Renal pelvis (tissue), 1 donor: ENCODE measurements at regions not wholly inside any gene's neighbourhood (a gene's known extent, or its start where the extent isn't known, plus 50 kb on each side); places are given as distances from the start of the nearest gene placed in this dataset.

Experiments
- DNase-seq: peaks from one replicate; pipeline ENCODE4 v3.0.0-alpha.2; 2013

DNA sequence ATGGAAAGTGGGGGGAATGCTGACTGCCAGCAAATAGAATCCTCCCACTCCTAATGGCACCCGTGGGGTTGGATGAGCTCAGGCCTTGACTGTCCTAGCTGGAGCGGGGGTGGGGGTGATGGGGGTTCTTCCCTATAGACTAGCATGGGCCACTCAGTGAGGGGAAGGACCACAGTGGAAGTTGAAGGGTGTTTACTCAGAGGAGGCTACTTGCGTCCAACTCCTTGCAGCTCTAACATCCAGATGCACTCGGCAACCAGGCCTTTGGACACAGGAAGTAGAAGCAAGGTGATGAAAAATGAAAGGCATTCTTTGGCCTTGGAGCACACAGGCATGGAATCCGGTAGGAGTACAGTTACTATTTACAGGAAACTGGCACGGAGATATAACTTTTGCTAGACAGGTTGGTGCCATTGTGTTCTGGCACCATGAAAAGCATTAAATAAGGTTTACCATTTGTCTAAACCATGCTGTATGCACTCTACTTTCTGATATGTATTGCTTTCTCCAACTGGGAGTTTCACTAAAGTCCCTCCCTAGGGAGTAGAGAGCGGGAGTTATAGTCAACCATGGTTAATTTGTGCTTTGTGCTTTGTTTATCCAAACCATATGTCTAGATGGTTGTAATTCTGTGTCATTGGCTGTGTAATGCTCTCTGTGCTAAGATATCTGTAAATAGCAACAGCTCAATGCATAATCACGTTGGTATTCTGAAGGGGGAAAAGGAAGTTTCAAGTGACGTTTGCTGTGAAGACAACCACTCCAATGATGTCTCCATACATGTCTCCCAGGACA, 125.3 kb downstream of the TSHZ3 start:
- no peak for DNase-seq

DNA sequence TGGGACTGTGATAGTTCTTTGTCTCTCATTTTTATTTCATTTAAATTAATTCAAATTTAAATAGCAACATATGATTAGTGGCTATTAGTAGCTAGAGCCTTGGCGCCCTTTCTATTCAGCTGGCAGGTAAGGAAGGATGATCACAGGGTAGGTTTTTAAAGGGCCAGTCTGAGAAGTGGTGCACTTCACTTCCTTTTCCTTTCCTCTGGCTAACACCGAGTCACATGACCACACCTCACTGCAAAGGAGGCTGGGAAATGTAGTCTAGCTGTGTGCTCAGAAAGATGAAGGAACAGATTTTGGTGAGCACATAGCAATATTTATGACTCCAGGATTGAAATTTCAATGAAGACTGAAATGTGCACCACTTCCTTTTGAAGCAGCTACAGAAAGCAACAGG, 128.7 kb downstream of the TSHZ3 start:
- DNase-seq = no peak

DNA sequence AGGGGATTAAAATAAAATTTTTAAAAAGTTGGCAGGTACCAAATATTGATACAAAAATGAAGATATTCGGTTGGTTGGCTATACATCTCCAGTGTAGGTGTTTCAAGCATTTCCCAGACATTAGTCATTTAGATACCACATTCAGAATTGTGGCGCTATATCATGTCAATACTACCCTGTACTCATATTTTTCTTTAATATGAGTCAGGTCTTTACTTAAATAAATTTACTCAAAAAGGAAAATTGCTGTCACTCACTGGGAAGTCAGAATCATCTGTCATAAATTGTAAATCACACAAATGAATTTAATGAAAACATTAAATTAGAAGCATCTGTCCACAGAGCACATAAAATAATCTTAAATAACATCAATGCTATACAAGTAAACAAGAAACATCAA, 134.2 kb downstream of the TSHZ3 start:
- DNase-seq = no peak

DNA sequence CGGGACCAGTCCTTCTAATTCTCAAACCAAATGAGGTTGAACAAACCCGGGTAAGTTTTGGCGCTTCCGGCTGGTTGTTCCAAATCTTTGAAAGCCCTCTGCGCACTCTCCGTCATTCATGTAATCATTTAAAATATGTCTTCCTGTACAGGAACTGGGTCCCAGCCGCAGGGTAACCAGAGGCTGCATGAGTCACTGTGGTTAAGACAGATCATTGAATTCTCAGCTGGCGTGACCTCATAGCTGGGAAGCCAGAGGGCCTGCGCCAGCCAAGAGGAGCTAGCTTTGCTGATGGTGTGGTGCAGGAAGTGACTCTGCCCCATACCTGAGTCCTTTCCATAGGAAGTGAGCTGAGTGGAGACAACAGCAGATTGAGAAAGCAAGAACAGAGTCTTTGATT, 135.2 kb downstream of the TSHZ3 start:
- peak; percentile 40 for DNase-seq

DNA sequence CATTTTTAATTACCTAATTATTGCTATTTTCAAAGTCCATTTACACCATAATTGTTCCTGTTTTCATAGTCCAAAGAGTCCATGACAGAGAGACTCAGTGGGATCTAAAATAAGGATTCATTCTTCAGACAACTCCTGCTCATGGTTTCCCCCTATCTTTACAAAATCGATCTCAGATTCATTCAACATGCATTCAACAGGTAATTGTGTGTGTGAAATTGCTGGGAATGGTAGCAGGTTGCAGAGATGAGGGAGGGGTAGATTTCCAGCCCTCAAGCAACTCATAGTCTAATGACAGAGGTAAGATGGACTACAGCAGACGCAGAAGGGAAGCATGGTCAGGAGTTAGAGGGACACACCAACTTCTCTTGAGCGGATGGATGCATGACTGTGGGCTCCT, 138.1 kb downstream of the TSHZ3 start:
- no peak for DNase-seq

DNA sequence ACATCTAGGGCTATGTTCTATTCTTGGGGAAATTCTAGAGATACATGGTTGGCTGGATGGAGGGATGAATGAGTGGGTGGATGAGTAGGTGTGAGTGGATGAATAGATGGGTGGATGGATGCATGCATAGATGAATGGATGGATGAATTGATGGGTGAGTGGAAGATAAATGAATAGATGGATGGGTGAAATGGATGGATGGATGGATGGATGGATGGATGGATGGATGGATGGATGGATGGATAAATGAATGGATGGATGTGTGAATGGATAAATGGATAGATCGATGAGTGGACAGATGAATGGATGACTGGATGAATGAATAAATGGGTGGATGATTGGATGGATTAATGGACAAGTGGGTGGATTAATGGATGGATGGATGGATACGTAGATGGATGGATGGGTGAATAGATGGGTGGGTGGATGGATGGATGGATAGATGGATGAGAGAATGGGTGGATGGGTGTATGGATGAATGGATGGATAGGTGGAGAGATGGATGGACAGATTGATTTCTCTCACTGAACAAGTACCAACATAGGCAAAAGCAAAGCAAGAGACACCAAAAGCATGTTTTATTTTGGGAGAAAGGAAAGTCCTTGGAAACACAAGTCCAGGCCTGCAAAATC, 143.2 kb downstream of the TSHZ3 start:
- no peak for DNase-seq

DNA sequence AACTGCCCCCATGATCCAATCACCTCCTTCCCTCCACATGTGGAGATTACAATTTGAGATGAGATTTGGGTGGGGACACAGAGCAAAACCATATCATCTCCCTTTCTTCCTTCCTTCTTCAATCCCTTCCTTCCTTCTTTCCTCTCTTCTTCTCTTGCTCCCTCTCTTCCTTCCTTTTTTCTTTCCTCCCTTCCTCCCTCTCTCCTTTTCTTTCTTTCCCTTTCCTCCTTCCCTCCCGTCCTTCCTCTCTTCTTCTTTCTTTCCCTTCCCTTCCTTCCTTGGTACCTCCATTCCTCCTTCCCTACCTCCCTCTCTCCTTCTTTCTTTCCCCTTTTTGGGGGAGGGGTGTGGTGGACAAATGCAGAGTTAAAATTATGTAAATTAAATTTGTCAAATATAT, 145.1 kb downstream of the TSHZ3 start:
- DNase-seq = no peak

DNA sequence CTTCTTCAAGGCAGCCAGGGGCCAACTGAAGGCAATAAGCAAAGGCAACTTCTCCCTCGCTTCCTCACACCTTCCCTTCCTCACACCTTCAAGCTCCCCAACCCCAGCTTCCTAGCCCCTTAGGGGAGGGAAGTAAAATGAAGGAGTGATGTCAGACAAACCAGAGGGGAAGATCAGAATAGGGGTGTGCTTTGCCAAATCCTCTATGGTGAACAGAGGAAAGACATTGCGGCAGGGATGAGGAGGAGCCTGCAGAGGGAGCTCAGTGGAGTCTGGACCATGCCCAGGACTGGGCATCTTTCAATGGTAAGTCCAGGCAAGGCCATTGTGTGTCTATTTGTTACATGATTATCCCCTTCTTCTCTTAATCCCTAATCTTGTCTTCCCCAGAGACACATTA, 164.0 kb downstream of the TSHZ3 start:
- DNase-seq = no peak

DNA sequence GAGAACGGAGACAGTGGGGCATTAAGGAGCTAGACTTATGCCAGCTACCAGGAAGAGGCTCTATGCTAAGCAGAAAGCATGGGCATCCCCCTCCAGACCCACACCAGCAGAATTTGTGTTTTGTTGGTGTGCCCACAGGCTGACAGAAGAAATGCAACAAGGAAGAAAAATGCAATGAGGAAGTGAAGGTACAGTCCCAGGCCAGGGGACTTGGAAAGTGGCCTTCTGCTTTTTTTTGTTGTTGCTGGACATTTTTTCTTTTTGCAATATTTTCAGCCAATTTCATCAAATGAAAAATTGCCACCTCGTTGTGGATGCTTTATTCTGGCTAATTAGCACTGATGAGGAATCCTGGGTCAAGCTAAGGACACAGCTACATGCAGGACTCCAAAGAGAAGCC, 167.7 kb downstream of the TSHZ3 start:
- no peak for DNase-seq

DNA sequence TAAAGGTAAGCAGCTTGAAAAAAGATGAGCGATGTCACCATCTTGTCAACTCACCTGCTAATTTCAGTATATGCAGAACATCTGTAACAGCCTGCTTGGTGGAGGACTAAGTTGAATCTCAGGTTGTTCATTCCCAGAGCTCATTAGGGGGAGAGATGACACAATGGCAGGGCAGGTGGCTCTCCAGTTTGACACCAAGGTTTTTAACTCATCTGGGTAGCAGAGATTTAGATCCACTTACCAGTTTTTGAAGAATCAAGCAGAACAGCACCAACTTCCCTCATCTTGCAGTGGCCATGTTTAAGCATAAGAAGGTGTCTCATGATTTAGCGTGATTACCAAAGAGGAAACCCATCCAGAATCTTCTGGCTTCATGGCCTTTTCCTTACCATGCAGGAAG, 168.3 kb downstream of the TSHZ3 start:
- no peak for DNase-seq

DNA sequence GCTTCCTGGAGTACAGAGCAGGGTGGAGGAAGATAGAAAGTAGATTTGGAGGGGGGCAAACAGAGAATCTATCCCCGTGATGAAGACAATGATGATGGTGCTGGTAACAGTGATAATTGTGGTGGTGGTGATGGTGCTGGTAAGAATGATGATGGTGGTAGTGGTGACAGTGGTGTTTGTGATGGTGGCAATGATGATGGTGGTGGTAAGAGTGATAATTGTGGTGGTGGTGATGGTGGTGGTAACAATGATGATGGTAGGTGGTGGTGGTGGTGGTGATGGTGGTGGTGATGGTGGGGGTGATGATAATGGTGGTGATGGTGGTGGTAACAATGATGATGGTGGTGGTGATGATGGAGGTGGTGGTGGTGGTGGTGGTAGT, 169.8 kb downstream of the TSHZ3 start:
- DNase-seq = no peak

DNA sequence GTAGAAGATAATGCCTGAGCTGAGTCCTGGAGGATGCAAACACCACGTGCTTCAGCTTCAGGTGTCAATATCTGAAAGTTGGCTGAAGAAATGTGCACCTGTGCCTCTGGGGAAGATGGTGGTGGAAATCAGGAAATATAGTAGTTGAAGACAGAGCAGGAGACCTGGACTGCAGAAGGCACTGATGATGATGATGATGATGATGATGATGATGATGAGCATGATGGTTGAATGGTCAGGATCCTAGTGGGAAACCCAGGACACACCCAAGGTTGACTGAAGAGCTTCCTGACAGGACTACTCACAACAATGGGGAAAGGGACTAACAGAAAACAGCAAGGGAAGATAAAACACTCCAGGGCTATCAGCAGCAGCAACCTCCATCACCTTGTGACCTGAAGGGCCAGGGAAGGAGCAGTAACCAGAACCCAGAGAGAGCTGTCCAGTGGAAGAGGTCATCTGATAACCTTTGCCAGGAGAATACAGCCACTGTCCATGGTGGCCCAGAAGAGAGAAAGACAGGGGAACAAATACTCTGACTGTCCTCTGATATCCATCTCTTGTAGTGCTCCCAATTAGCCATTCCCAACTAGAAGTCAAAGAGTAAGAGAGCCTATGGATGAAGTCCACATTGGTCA, 170.3 kb downstream of the TSHZ3 start:
- no peak for DNase-seq

DNA sequence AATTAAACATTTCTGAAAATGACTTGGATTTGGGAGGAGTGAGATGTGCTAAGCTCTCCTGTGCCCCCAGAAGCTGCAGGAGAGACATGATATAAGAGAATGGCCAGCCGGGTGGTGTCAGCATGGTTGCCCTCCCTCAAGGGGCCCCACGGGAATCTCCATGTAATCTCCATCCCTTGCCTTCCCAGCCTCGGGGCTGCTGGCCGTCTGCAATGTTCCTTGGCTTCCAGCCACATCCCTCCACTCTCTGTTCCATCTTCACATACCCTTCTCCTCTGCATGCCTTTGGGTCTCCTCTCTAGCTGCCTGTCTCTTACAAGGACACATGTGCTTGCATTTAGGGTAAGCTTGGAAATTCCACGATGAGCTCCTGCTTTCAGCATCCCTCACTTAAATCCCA, 172.0 kb downstream of the TSHZ3 start:
- DNase-seq = no peak

DNA sequence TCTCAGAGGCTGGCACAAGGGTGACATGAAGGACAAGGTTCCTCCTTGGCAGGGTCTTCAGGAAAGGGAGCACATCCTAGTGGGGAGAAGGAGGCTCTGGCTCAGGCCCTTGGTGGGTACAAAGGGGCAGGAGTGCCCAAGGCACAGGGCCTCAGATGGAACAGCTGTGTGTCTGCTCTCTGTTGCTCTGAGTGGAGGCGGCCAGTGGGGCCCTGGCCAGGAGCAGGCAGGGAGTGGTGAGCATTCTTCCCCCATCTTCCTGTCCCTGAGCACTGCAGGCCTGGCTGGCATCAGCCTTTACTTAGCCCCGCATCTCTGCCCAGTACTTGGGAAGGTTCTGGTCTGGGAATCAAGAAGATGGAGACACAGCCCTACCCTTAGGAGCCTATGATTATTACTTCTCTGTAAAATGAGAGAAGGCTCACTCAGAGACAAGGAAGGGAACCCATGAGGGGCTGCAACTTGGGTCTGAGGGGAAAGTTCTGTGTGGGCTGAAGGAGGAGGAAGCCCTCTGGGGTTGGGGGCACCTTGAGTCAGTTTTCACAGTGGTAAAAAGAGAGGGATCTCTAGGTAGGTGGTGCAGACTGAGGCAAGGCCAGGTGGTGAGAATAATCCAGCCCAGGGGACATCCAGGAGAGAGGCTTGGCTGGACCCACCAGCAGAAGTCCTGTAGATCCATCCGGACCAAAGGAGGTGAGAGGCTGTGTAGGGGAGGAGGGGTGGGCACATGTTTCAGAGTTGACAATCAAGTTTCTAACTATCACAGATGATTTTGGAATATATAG, 173.5 kb downstream of the TSHZ3 start:
- DNase-seq = no peak

DNA sequence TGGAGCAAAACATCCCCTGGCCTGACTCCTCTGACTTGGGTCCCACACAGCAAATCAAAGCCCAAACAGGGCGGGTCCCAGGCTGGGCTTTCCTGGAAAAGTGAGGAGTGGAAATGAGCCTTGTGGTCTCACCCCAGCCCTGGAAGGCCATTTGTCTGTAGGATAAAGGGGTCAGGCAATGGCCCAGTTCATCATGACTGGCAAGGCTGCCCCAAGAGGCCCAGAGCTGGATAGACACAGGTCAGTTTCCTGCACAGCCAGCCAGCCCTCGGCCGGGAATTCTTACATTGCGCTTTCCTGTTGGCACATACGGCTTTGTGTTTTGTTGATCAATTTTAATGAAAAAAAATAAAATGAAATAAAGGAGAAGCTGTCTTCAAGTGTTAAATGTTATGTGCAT, 174.3 kb downstream of the TSHZ3 start:
- DNase-seq = no peak

DNA sequence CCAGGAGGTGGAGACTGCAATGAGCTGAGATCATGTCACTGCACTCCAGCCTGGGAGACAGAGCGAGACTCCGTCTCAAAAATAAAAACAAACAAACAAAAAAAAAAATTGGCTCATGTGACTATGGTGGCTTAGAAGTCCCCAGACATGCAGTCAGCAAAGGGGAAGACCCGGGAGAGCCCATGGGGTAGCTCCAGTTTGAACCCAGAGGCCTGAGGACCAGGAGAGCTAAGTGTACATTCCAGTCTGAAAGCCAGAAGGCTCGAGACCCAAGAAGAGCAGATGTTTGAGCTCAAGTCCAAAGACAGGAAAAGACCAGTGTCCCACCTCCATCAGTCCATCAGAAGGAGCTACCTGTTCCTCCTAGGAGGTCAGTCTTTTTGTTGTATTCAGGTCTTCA, 175.2 kb downstream of the TSHZ3 start:
- no peak for DNase-seq

DNA sequence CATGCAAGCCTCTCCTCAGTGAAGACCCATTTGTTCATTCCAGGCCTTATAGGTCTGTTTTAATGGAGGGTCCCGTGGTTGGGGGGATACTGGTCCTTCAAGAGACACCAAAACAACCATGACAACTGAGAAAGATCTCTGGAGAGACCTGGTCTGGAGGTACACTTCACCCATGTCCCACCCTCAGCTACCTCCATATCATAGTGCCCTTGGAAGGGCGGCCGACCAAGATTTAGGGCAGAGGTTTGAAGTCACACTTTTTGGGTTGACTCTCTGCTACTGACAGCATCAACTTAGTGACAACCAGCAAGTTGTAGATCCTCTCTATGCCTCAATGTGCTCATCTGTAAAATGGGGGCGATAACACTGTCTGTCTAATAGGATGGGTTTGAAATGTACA, 177.3 kb downstream of the TSHZ3 start:
- no peak for DNase-seq

DNA sequence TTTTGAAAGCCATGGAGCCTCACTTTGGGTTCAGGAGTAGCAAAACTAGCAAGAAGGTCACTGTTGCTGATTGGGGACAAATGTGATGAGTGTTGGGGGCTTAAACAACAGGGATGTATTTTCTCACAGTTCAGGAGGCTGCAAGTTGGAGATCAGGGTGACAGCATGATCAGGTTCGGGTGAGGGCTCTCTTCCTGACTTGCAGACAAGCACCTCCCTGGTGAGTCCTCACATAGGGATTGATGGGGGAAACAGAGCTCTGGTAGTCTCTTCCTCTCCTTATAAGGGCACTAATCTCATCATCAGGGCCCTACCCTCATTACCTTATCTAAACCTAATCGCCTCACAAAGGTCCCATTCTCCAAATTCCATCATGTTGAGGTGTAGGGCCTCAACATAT, 179.2 kb downstream of the TSHZ3 start:
- no peak for DNase-seq

DNA sequence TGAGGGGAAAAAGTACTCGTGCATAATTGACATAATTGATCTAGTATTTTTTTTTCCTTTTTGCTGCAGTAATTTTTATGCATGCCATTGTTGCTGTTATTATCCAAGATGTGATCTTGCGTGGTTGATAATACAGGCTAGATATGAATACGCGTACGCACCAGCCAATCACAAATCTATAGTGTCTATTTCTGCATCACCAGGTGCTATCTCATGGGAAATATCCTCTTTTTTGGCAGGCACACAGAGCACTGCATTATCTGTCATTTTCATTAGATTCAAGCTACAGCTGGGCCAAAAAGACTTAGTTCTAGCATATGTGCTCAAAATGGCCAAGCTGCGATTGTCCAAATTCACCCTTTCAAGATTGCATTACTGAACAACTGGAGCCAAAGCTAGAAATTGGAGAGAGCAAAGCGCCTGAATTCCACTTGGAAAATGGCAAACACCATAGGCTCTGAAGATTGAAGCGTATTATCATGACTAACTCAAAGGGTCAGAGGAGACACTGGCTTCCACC, 181.1 kb downstream of the TSHZ3 start:
- DNase-seq = no peak

DNA sequence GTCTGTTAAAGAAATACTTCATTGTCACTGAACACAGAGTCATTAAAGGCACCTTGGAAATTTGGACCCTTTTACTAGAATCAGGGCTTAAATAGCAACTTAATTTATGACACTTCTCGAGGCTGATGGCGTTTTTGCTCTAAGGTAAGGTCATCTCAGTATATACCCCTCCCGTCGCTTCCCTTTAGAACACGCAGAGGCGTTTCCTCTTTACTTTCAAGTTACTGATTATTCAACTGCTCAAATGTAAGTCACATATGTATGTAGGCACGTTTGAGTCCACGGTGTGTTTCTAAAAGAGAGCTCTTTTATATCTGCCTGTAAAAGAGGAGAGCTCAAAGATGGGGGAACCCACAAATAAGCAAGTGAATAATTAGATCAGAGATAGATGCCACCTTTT, 181.5 kb downstream of the TSHZ3 start:
- no peak for DNase-seq

DNA sequence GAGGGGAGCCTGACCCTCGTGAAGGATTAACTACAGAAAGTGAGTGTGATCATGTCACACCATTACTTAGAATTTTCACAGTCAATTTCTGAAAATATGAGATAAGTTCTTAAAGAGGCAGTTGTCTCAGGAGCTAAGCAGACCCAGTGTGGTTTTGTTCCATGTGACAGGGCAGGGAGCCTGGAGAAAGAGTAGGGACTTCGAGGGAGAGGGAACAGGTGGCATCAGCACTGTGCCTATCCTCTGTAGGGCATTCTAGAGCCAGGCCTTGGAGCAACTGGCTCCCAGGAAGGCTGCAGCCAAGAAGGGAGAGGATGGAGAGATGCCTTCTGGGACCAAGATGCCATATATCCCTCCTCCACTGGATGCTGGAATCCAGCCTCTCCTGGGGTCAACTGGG, 183.0 kb downstream of the TSHZ3 start:
- DNase-seq = no peak

DNA sequence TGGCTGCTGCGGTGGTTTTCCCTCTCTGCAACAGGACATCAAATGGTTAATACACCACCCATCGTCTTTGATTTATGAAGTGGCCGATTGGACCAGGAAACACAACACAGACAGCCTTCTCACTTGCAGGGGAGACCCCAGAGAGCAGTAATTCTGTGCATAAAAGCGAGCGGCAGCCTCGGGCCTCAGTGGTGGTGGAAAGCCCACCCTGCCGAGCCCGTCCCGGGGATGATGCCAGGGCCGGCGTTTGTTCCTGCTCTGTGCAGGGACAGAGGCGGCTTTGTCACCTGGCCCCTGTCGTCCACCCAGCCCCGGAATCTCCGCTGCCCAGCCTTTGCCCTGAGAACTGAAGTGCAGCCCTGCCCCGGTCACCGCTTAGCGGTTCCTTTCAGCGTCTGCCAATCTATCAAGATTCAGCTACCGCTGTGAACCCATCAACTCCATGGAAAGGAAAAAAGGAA, 184.4 kb downstream of the TSHZ3 start:
- peak; percentile 23 for DNase-seq
